ENCODE measurements at regions not wholly inside any gene's neighbourhood (a gene's known extent, or its start where the extent isn't known, plus 50 kb on each side); places are given as distances from the start of the nearest gene placed in this dataset.

DNA sequence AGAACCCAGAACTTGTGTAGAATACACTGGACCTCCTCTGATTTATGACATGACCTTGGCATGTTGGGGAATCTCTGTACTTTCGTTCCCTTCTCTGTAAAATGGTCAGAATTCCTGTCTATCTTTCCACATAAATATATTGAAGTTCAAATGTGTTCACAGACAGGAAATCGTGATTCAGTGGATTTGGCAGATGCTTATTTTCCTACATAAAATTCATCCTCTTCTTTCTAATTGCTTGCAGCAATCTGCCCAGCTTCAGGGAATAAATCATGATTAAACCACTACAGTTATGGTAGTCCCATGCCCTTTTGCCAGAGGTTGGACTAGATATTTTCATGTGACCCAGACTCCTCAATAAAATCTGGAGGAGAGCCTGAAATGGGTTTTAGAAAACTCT is 52.1 kb upstream of the ARL15 start:
- TF ChIP-seq CTCF (IDR thresholded peaks at IDR 0.05), result no peak
- no peak for TF ChIP-seq POLR2A (IDR thresholded peaks at IDR 0.05)
